Left ventricle myocardium inferior (tissue), 1 donor: ENCODE measurements at regions not wholly inside any gene's neighbourhood (a gene's known extent, or its start where the extent isn't known, plus 50 kb on each side); places are given as distances from the start of the nearest gene placed in this dataset.

Source experiments
- DNase-seq: peaks from one replicate; pipeline ENCODE4 v3.0.0-alpha.2; 2020
- H3K27ac ChIP-seq: fragments of 200-600 bp; replicated peaks from 2 replicates; pipeline ENCODE4 v1.8.0; 2021
- H3K27me3 ChIP-seq: fragments of 200-600 bp; 2 replicates; pipeline ENCODE4 v1.8.0; 2021; ENCODE audit warnings: low read depth
- H3K36me3 ChIP-seq: fragments of 200-600 bp; 2 replicates; pipeline ENCODE4 v1.8.0; 2021
- H3K4me1 ChIP-seq: fragments of 200-600 bp; 2 replicates; pipeline ENCODE4 v1.8.0; 2021
- H3K4me3 ChIP-seq: fragments of 200-600 bp; 2 replicates; pipeline ENCODE4 v1.8.0; 2021; ENCODE audit warnings: mild to moderate bottlenecking, moderate library complexity
- H3K9me3 ChIP-seq: fragments of 200-600 bp; replicated peaks from 2 replicates; pipeline ENCODE4 v1.8.0; 2021
- CTCF ChIP-seq: fragments of 200-600 bp; IDR thresholded peaks from 2 replicates; pipeline ENCODE4 v1.8.0; 2021; ENCODE audit warnings: antibody characterized with exemption, mild to moderate bottlenecking, borderline replicate concordance
- intact Hi-C: fragments of 100-400 bp; cut with micrococcal nuclease; formaldehyde crosslinking; loops from one replicate; pipeline ENCODE4 v1.11.0; 2022
- donor health status: DM: no; HTN: yes; CAD: no; lungs with severe emphysema.

GRCh38 chr10:118457824-118458428 lies 115.8 kb upstream of the FAM204A start:
- no peak for DNase-seq
- Histone ChIP-seq H3K27ac (no peak overlapping the region), H3K27me3 (peaks cover 64% of the 10 kb centered on the region), H3K4me1 (peaks cover 3% of the 10 kb centered on the region), H3K4me3 (no peak overlapping the region), H3K36me3 (no peaks in the 10 kb centered on the region), H3K9me3 (no peaks in the 10 kb centered on the region)
- TF ChIP-seq CTCF, result no peak
- intact Hi-C loops, result no loop called here

- no peak for DNase-seq
- peaks cover 15% of the 10 kb centered on the region for H3K9me3 ChIP-seq
- H3K27ac ChIP-seq, result no peak overlapping the region
- peaks cover 3% of the 10 kb centered on the region for H3K4me1 ChIP-seq
- peaks cover 53% of the 10 kb centered on the region for H3K27me3 ChIP-seq
- no peak overlapping the region for H3K4me3 ChIP-seq
- no peaks in the 10 kb centered on the region for H3K36me3 ChIP-seq
- intact Hi-C loops, result no loop called here
- TF ChIP-seq CTCF, result no peak
These were observed 113.1 kb upstream of the FAM204A start for GRCh38 chr10:118455181-118455695.

- no peak for DNase-seq
- peaks cover 51% of the 10 kb centered on the region for H3K27me3 ChIP-seq
- H3K27ac ChIP-seq, result no peak overlapping the region
These were observed 112.1 kb upstream of the FAM204A start for GRCh38 chr10:118454211-118454610.

DNA sequence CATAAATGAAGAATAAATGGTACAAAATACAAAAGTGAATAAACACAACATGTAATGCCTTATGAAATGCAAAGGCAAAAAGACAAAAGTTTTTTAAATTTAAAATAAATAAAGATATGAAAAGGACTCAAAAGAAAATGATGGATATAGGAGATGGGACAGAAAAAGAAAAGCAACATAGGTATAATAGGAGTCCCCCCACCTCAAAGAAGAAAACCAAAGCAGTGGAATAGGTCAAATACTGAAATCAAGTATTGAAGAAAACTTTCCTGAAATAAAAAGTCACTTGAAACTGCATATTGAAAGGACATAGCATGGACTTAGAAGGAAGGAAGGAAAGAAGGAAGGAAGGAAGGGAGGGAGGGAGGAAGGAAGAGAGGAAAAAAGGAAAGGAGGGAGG lies 110.0 kb upstream of the FAM204A start:
- TF ChIP-seq CTCF, result no peak
- Histone ChIP-seq H3K27ac (no peak overlapping the region), H3K27me3 (peaks cover 52% of the 10 kb centered on the region), H3K36me3 (no peaks in the 10 kb centered on the region), H3K4me3 (no peak overlapping the region), H3K4me1 (no peaks in the 10 kb centered on the region), H3K9me3 (peaks cover 15% of the 10 kb centered on the region)
- DNase-seq, result no peak
- intact Hi-C loops, result no loop called here

More at GRCh38 chr10:118454211-118454610, 112.1 kb upstream of the FAM204A start:
- no peaks in the 10 kb centered on the region for H3K36me3 ChIP-seq
- H3K4me3 ChIP-seq, result no peak overlapping the region
- no peaks in the 10 kb centered on the region for H3K4me1 ChIP-seq
- H3K9me3 ChIP-seq, result peaks cover 15% of the 10 kb centered on the region
- intact Hi-C loops, result no loop called here
- no peak for TF ChIP-seq CTCF

- Histone ChIP-seq H3K27me3 (peaks cover 58% of the 10 kb centered on the region), H3K4me1 (no peaks in the 10 kb centered on the region), H3K27ac (no peak overlapping the region), H3K9me3 (peaks cover 15% of the 10 kb centered on the region), H3K4me3 (no peak overlapping the region), H3K36me3 (no peaks in the 10 kb centered on the region)
- no peak for TF ChIP-seq CTCF
- DNase-seq, result no peak
- intact Hi-C loops, result no loop called here
These were observed 107.4 kb upstream of the FAM204A start for GRCh38 chr10:118449521-118449920.
